HG03095 (cell line): ENCODE measurements at regions not wholly inside any gene's neighbourhood (a gene's known extent, or its start where the extent isn't known, plus 50 kb on each side); places are given as distances from the start of the nearest gene placed in this dataset.

Experiments used
- ATAC-seq: cut with Tn5 transposase; IDR thresholded peaks from one replicate; pipeline ENCODE4 v1.9.1; 2021; ENCODE audit warnings: moderate library complexity; ENCODE audit not compliant: unreplicated experiment

GRCh38 chr10:83835945-83836745 is 303.2 kb upstream of the GHITM start:
- ATAC-seq: no peak

GRCh38 chr10:83848677-83849076 is 290.6 kb upstream of the GHITM start:
- ATAC-seq: no peak

DNA sequence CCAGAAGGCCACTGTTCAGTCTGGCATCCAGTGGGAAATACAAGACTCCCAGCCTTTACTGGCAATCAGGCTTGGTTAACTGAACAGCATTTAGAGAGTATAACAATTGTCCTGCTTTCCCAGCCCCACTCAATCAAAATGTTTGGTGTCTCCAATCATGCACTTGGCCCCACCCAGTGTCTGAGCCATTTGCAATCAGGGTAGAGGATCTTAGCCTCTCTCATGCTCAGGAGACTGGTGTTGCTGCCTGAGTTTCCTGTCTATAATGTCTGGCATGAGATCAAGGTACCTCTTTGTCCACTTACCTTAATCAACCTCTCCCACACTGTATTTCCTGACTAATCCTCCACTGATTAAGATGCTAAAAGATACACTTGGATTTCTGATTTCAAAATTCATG is 290.2 kb upstream of the GHITM start:
- no peak for ATAC-seq

DNA sequence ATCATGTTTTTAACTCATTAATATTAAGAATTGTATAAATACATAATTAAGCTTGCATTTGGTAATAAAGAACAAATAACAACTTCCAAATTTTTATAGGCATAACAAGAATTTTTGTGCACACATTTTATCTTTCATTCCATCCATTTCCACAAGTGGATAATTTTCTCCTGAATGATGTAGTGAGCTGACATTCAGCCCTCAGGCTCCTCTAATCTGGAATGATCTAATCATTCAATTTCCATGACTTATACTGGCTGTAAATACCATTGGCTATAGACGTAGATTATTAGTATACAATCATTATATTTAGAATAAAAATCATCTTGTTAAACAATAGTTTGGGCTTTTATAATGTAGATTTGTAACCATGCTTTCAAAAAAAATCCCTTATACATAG is 287.2 kb upstream of the GHITM start:
- ATAC-seq: no peak

GRCh38 chr10:83862723-83863122 is 276.6 kb upstream of the GHITM start:
- ATAC-seq: no peak

GRCh38 chr10:83863283-83863966 is 275.9 kb upstream of the GHITM start:
- ATAC-seq: no peak

GRCh38 chr10:83869898-83870297 is 269.4 kb upstream of the GHITM start:
- no peak for ATAC-seq

GRCh38 chr10:83871187-83872081 is 267.9 kb upstream of the GHITM start:
- ATAC-seq: peak; percentile 97

GRCh38 chr10:83880252-83880791 is 259.0 kb upstream of the GHITM start:
- ATAC-seq: no peak

DNA sequence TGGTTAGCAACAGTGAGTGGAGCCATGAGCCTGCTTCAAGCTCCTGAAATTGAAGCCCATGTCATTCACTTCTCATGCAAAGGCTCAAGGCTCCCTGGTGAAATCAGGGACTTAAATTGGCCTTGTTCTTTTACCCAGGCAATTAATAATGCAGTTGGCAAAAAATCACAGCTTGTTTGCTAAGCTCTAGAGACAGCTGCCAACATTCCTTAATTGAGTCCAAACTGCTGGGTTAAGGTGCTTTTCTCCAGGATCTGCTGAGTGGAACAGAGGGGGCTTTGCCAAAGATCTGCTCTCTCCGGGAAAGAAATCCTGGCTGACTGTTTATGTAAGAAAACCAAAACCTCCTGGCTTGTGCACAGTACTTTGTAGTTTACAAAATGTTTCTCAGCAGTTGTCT is 257.6 kb upstream of the GHITM start:
- ATAC-seq: no peak

- no peak for ATAC-seq
Measured at GRCh38 chr10:83886871-83887270, 252.4 kb upstream of the GHITM start.

GRCh38 chr10:83892737-83893136 is 246.6 kb upstream of the GHITM start:
- no peak for ATAC-seq

GRCh38 chr10:83896219-83896618 is 243.1 kb upstream of the GHITM start:
- ATAC-seq: no peak

DNA sequence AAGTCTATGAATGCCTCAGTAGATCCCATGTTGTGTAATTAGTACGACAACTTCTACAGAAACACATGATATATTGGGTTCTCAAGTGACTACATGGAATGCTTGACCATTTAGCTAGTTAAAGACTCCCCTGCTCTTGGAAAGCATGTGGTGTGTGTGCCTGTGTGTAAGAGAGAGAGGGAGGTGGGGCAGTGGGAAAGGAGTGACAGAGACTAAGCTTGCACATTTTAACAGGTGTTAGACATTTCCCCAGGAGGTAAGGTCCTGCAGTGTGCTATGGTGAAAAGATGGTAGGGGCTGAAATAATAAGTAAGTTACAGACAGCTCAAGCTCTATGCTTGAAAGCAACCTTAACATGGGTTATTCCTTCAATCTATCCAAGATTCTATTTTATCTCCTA is 241.7 kb upstream of the GHITM start:
- ATAC-seq: no peak

DNA sequence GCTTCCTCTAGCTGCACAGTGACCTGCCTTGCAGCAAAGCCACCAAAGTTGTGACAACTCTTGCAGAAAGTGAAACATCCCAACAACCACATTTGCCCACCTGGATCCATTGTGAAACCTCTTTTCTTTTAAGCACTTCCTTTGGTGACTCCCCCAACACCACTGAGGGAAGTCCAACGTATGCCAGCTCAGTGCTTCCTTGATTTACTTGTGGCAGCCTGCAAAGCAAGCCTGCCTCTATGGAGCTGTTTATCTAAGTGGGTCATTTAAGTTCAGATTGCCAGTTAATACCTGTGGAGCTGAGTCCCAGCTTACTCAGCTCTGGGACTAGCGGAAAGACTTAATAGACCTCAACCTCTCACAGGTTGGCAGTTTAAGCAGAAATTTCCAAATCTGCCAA is 230.8 kb upstream of the GHITM start:
- no peak for ATAC-seq

- ATAC-seq: no peak
Measured at GRCh38 chr10:83909001-83909400, 230.3 kb upstream of the GHITM start.

GRCh38 chr10:83915801-83916200 is 223.5 kb upstream of the GHITM start:
- no peak for ATAC-seq

DNA sequence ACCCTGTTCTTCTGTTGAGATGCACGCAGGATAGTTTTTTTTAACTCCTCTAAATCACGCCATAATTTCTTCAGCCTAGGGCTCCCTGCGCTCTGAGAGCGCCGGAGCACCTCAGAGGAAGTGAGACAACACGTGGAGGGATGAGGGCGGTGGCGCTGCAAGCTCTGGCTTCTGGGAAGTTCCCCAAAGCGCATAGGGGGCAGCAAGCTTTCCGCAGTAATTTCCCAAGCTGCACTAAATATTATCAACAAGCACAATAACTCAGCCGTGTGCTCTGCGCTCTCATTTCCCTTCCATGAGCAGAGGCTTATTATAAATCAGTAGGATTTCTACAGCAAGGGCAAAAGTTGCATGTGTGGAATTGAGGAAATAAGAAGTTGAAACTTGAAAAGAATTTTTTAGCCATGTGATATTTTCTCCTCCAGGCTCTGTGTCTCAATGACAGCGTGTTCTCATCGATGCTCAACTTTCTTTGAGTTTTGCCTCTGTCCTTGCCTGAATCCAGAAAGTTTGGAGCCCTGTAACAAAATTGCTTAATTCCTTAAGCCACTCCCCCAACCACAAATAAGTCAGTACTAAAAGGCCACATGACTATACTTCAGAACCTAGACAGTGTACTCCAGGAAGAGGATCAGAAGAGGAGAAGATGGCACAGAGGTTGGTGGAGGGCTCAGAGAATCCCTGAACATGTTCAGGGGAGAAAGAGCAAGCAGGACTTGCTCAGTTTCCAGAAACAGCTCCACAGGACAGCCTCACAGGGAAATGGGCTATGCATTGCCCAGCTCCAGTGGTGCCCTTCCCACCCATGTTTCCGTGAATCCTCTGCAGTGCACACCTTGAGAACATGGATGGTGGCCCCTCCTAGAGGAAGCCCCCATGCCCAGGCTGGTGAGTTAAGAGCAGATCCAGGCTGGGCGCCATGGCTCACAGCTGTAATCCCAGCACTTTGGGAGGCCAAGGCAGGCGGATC is 221.5 kb upstream of the GHITM start:
- peak; percentile 96 for ATAC-seq

DNA sequence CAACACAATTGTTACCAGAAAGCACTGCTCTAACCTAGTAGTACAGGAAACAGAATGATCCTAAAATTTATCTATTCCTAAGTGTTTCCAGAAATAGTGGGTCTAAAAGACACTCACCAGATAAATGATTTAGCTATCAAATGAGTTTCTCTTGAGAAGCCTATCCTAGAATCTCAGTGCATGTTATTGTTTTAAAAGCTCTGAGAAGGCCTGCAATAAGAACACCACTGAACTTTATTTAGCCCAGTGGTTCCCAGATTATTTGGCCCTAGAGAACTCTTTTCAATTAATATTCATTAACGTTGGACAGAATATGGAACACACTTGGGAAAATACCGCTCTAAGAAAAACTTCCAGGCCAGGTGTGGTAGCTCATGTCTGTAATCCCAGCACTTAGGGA is 220.1 kb upstream of the GHITM start:
- ATAC-seq: no peak
